Left ventricle myocardium inferior (tissue), 1 donor: ENCODE measurements at regions not wholly inside any gene's neighbourhood (a gene's known extent, or its start where the extent isn't known, plus 50 kb on each side); places are given as distances from the start of the nearest gene placed in this dataset.

ENCODE experiments used
- DNase-seq: peaks from one replicate; pipeline ENCODE4 v3.0.0-alpha.2; 2020
- H3K27ac ChIP-seq: fragments of 200-600 bp; replicated peaks from 2 replicates; pipeline ENCODE4 v1.8.0; 2021
- H3K27me3 ChIP-seq: fragments of 200-600 bp; 2 replicates; pipeline ENCODE4 v1.8.0; 2021; ENCODE audit warnings: low read depth
- H3K36me3 ChIP-seq: fragments of 200-600 bp; 2 replicates; pipeline ENCODE4 v1.8.0; 2021
- H3K4me1 ChIP-seq: fragments of 200-600 bp; 2 replicates; pipeline ENCODE4 v1.8.0; 2021
- H3K4me3 ChIP-seq: fragments of 200-600 bp; 2 replicates; pipeline ENCODE4 v1.8.0; 2021; ENCODE audit warnings: mild to moderate bottlenecking, moderate library complexity
- H3K9me3 ChIP-seq: fragments of 200-600 bp; replicated peaks from 2 replicates; pipeline ENCODE4 v1.8.0; 2021
- CTCF ChIP-seq: fragments of 200-600 bp; IDR thresholded peaks from 2 replicates; pipeline ENCODE4 v1.8.0; 2021; ENCODE audit warnings: antibody characterized with exemption, mild to moderate bottlenecking, borderline replicate concordance
- intact Hi-C: fragments of 100-400 bp; cut with micrococcal nuclease; formaldehyde crosslinking; loops from one replicate; pipeline ENCODE4 v1.11.0; 2022
- donor health status: DM: no; HTN: yes; CAD: no; lungs with severe emphysema.

GRCh38 chr11:81756864-81757595 is 976.6 kb downstream of the FAM181B start:
- Histone ChIP-seq H3K9me3 (no peaks in the 10 kb centered on the region), H3K36me3 (no peaks in the 10 kb centered on the region), H3K27me3 (no peaks in the 10 kb centered on the region), H3K4me3 (no peak overlapping the region), H3K27ac (no peak overlapping the region), H3K4me1 (no peaks in the 10 kb centered on the region)
- DNase-seq = no peak
- no peak for TF ChIP-seq CTCF
- intact Hi-C loops = no loop called here

- no peak for DNase-seq
- peaks cover 5% of the 10 kb centered on the region for H3K9me3 ChIP-seq
- no peak for TF ChIP-seq CTCF
- H3K4me3 ChIP-seq = no peak overlapping the region
- H3K27ac ChIP-seq = no peak overlapping the region
- H3K4me1 ChIP-seq = no peaks in the 10 kb centered on the region
- no peaks in the 10 kb centered on the region for H3K36me3 ChIP-seq
- H3K27me3 ChIP-seq = no peaks in the 10 kb centered on the region
- intact Hi-C loops = no loop called here
Measured at GRCh38 chr11:81749245-81749644, 984.4 kb downstream of the FAM181B start.

- no peaks in the 10 kb centered on the region for H3K4me1 ChIP-seq
- H3K27ac ChIP-seq = no peak overlapping the region
- no peak for TF ChIP-seq CTCF
- no peak overlapping the region for H3K4me3 ChIP-seq
- H3K27me3 ChIP-seq = no peaks in the 10 kb centered on the region
- H3K9me3 ChIP-seq = peaks cover 5% of the 10 kb centered on the region
- intact Hi-C loops = no loop called here
- no peak for DNase-seq
- H3K36me3 ChIP-seq = no peaks in the 10 kb centered on the region
Measured at GRCh38 chr11:81744336-81745116, 989.1 kb downstream of the FAM181B start.

- H3K36me3 ChIP-seq = no peaks in the 10 kb centered on the region
- no peak overlapping the region for H3K4me3 ChIP-seq
- H3K27ac ChIP-seq = no peak overlapping the region
- intact Hi-C loops = no loop called here
- DNase-seq = no peak
- H3K27me3 ChIP-seq = no peaks in the 10 kb centered on the region
- no peak for TF ChIP-seq CTCF
- H3K4me1 ChIP-seq = no peaks in the 10 kb centered on the region
- H3K9me3 ChIP-seq = peaks cover 42% of the 10 kb centered on the region
Measured at GRCh38 chr11:81725701-81726100, 1008.0 kb downstream of the FAM181B start.

- peaks cover 10% of the 10 kb centered on the region for H3K9me3 ChIP-seq
- no peaks in the 10 kb centered on the region for H3K27me3 ChIP-seq
- H3K36me3 ChIP-seq = no peaks in the 10 kb centered on the region
- TF ChIP-seq CTCF = no peak
- no peaks in the 10 kb centered on the region for H3K4me1 ChIP-seq
- intact Hi-C loops = no loop called here
- no peak for DNase-seq
- H3K27ac ChIP-seq = no peak overlapping the region
- no peak overlapping the region for H3K4me3 ChIP-seq
Measured at GRCh38 chr11:81717695-81718094, 1016.0 kb downstream of the FAM181B start.
